ENCODE measurements at regions not wholly inside any gene's neighbourhood (a gene's known extent, or its start where the extent isn't known, plus 50 kb on each side); places are given as distances from the start of the nearest gene placed in this dataset.
A peak's percentile ranks its signal among the peaks of the same experiment; 100 is the strongest.

DNA sequence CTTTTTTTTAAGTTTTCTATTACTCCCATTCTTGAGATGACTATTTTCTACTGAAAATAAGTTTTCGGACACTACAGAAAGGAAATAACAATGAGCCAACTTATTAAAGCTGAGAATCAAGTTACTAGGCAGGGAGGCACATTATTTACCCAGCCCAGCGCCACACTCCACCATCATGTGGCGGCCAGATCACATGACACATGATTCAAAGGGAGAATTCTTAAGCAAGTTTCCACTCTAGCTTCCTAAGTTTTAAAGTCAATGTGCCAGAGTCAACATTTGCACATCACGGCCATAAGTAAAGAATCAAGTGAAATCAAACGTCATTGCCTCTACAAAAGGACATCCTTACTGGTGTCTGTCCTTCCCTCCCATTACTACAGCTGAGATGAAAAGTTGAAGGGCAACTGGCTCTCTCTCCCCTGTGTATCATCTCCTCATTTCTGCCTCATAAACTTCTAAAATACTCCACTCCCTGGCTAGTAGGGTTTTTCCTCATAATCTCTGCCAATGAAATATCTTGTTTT is 81.7 kb downstream of the KLF12 start:
- no peak overlapping the region for H2AFZ ChIP-seq (ENCODE audit: low read depth, low read length)

GRCh38 chr13:74048756-74049155 is 85.4 kb downstream of the KLF12 start:
- Histone ChIP-seq H3K4me1 (ENCODE audit: insufficient read depth, low read length) (no peaks in the 10 kb centered on the region), H3K36me3 (ENCODE audit: insufficient read depth, low read length) (no peaks in the 10 kb centered on the region), H2AFZ (ENCODE audit: low read depth, low read length) (no peak overlapping the region), H3K4me3 (ENCODE audit: insufficient read depth, low read depth, low read length) (no peak overlapping the region), H3K79me2 (ENCODE audit: insufficient read depth, low read length) (peaks cover 89% of the 10 kb centered on the region), H3K27me3 (ENCODE audit: insufficient read depth, low read length) (no peaks in the 10 kb centered on the region), H3K27ac (ENCODE audit: low read depth, low read length) (no peak overlapping the region), H3K4me2 (ENCODE audit: low read length) (no peak overlapping the region), H3K9ac (ENCODE audit: low read length) (no peak overlapping the region), H3K9me3 (ENCODE audit: insufficient read depth, low read depth, low read length) (no peaks in the 10 kb centered on the region), H4K20me1 (ENCODE audit: insufficient read depth, low read length) (peaks cover 59% of the 10 kb centered on the region)
- no peaks in the 10 kb centered on the region for H3K27me3 Mint-ChIP-seq (ENCODE audit: low read depth, unreplicated experiment)
- TF ChIP-seq EZH2 (IDR thresholded peaks at IDR 0.05; ENCODE audit: insufficient read depth, low read length) (no peak), CTCF (IDR thresholded peaks at IDR 0.05; ENCODE audit: insufficient read depth, low read depth, low read length) (no peak)
- no peaks in the 10 kb centered on the region for H3K9me3 Mint-ChIP-seq (ENCODE audit: unreplicated experiment)
- H3K27ac Mint-ChIP-seq (ENCODE audit: unreplicated experiment) = no peak overlapping the region
- H3K4me1 Mint-ChIP-seq (ENCODE audit: low read depth, unreplicated experiment) = peaks cover 9% of the 10 kb centered on the region
- no peak overlapping the region for H3K4me3 Mint-ChIP-seq (ENCODE audit: unreplicated experiment)
- FAIRE-seq (no peak), DNase-seq (ENCODE audit: low read depth) (no peak)
- H3K36me3 Mint-ChIP-seq (ENCODE audit: low read depth, unreplicated experiment) = peaks cover 6% of the 10 kb centered on the region

More for the DNA sequence above, 81.7 kb downstream of the KLF12 start:
- no peaks in the 10 kb centered on the region for H3K36me3 ChIP-seq (ENCODE audit: insufficient read depth, low read length)
- Mint-ChIP-seq H3K4me3 (ENCODE audit: unreplicated experiment) (no peak overlapping the region), H3K36me3 (ENCODE audit: low read depth, unreplicated experiment) (no peaks in the 10 kb centered on the region), H3K27me3 (ENCODE audit: low read depth, unreplicated experiment) (no peaks in the 10 kb centered on the region), H3K9me3 (ENCODE audit: unreplicated experiment) (no peaks in the 10 kb centered on the region), H3K27ac (ENCODE audit: unreplicated experiment) (no peak overlapping the region), H3K4me1 (ENCODE audit: low read depth, unreplicated experiment) (peaks cover 22% of the 10 kb centered on the region)
- H3K9ac ChIP-seq (ENCODE audit: low read length) = no peak overlapping the region
- FAIRE-seq = no peak
- no peak overlapping the region for H3K4me3 ChIP-seq (ENCODE audit: insufficient read depth, low read depth, low read length)
- no peak overlapping the region for H3K27ac ChIP-seq (ENCODE audit: low read depth, low read length)
- DNase-seq (ENCODE audit: low read depth) = no peak
- peaks cover 78% of the 10 kb centered on the region for H4K20me1 ChIP-seq (ENCODE audit: insufficient read depth, low read length)
- no peak overlapping the region for H3K4me2 ChIP-seq (ENCODE audit: low read length)
- no peaks in the 10 kb centered on the region for H3K27me3 ChIP-seq (ENCODE audit: insufficient read depth, low read length)
- H3K9me3 ChIP-seq (ENCODE audit: insufficient read depth, low read depth, low read length) = no peaks in the 10 kb centered on the region
- no peaks in the 10 kb centered on the region for H3K4me1 ChIP-seq (ENCODE audit: insufficient read depth, low read length)
- TF ChIP-seq CTCF (IDR thresholded peaks at IDR 0.05; ENCODE audit: insufficient read depth, low read depth, low read length) = no peak
- no peak for TF ChIP-seq EZH2 (IDR thresholded peaks at IDR 0.05; ENCODE audit: insufficient read depth, low read length)
- H3K79me2 ChIP-seq (ENCODE audit: insufficient read depth, low read length) = peaks cover 93% of the 10 kb centered on the region

- H3K4me2 ChIP-seq (ENCODE audit: low read length) = peak overlapping the region; percentile 17
- TF ChIP-seq EZH2 (IDR thresholded peaks at IDR 0.05; ENCODE audit: insufficient read depth, low read length) (no peak), CTCF (IDR thresholded peaks at IDR 0.05; ENCODE audit: insufficient read depth, low read depth, low read length) (no peak)
- H4K20me1 ChIP-seq (ENCODE audit: insufficient read depth, low read length) = peaks cover 60% of the 10 kb centered on the region
- Mint-ChIP-seq H3K4me3 (ENCODE audit: unreplicated experiment) (no peak overlapping the region), H3K9me3 (ENCODE audit: unreplicated experiment) (no peaks in the 10 kb centered on the region), H3K36me3 (ENCODE audit: low read depth, unreplicated experiment) (peaks cover 6% of the 10 kb centered on the region), H3K27ac (ENCODE audit: unreplicated experiment) (peak overlapping the region; percentile 1), H3K4me1 (ENCODE audit: low read depth, unreplicated experiment) (peaks cover 9% of the 10 kb centered on the region), H3K27me3 (ENCODE audit: low read depth, unreplicated experiment) (no peaks in the 10 kb centered on the region)
- no peak overlapping the region for H3K9ac ChIP-seq (ENCODE audit: low read length)
- DNase-seq (ENCODE audit: low read depth) = peak; percentile 31
- FAIRE-seq = no peak
- H3K4me1 ChIP-seq (ENCODE audit: insufficient read depth, low read length) = no peaks in the 10 kb centered on the region
- no peaks in the 10 kb centered on the region for H3K27me3 ChIP-seq (ENCODE audit: insufficient read depth, low read length)
- H3K4me3 ChIP-seq (ENCODE audit: insufficient read depth, low read depth, low read length) = no peak overlapping the region
- no peak overlapping the region for H3K27ac ChIP-seq (ENCODE audit: low read depth, low read length)
- H2AFZ ChIP-seq (ENCODE audit: low read depth, low read length) = no peak overlapping the region
- H3K79me2 ChIP-seq (ENCODE audit: insufficient read depth, low read length) = peaks cover 89% of the 10 kb centered on the region
- H3K9me3 ChIP-seq (ENCODE audit: insufficient read depth, low read depth, low read length) = no peaks in the 10 kb centered on the region
- H3K36me3 ChIP-seq (ENCODE audit: insufficient read depth, low read length) = no peaks in the 10 kb centered on the region
Measured at GRCh38 chr13:74047931-74048600, 86.1 kb downstream of the KLF12 start.
